ENCODE measurements at regions not wholly inside any gene's neighbourhood (a gene's known extent, or its start where the extent isn't known, plus 50 kb on each side); places are given as distances from the start of the nearest gene placed in this dataset.

GRCh38 chr11:109089144-109089543 lies 332.8 kb upstream of the C11orf87 start:
- no peak overlapping the region for H3K27ac ChIP-seq (ENCODE audit: poor library complexity, severe bottlenecking)
- no peaks in the 10 kb centered on the region for H3K9me3 ChIP-seq (ENCODE audit: severe bottlenecking)
- TF ChIP-seq CTCF (IDR thresholded peaks at IDR 0.05; ENCODE audit: poor library complexity, severe bottlenecking) = no peak
- no peak overlapping the region for H3K4me3 ChIP-seq (ENCODE audit: severe bottlenecking)
- H3K36me3 ChIP-seq (ENCODE audit: low read depth) = no peaks in the 10 kb centered on the region
- DNase-seq (ENCODE audit: low spot score) (no peak), ATAC-seq (ENCODE audit: low read depth) (no peak)
- no peaks in the 10 kb centered on the region for H3K4me1 ChIP-seq (ENCODE audit: insufficient read depth, poor library complexity, severe bottlenecking)
- no peaks in the 10 kb centered on the region for H3K27me3 ChIP-seq (ENCODE audit: insufficient read depth, poor library complexity, severe bottlenecking)

GRCh38 chr11:109093354-109093753 lies 328.6 kb upstream of the C11orf87 start:
- DNase-seq (ENCODE audit: low spot score) (no peak), ATAC-seq (ENCODE audit: low read depth) (no peak)
- Histone ChIP-seq H3K36me3 (ENCODE audit: low read depth) (no peaks in the 10 kb centered on the region), H3K9me3 (ENCODE audit: severe bottlenecking) (no peaks in the 10 kb centered on the region), H3K27me3 (ENCODE audit: insufficient read depth, poor library complexity, severe bottlenecking) (no peaks in the 10 kb centered on the region), H3K27ac (ENCODE audit: poor library complexity, severe bottlenecking) (no peak overlapping the region), H3K4me1 (ENCODE audit: insufficient read depth, poor library complexity, severe bottlenecking) (no peaks in the 10 kb centered on the region), H3K4me3 (ENCODE audit: severe bottlenecking) (no peak overlapping the region)
- TF ChIP-seq CTCF (IDR thresholded peaks at IDR 0.05; ENCODE audit: poor library complexity, severe bottlenecking) = no peak

GRCh38 chr11:109096266-109096665 lies 325.7 kb upstream of the C11orf87 start:
- ATAC-seq (ENCODE audit: low read depth) = no peak

GRCh38 chr11:109106151-109106906 lies 315.7 kb upstream of the C11orf87 start:
- Histone ChIP-seq H3K4me1 (ENCODE audit: insufficient read depth, poor library complexity, severe bottlenecking) (no peaks in the 10 kb centered on the region), H3K4me3 (ENCODE audit: severe bottlenecking) (no peak overlapping the region), H3K27me3 (ENCODE audit: insufficient read depth, poor library complexity, severe bottlenecking) (peaks cover 3% of the 10 kb centered on the region), H3K27ac (ENCODE audit: poor library complexity, severe bottlenecking) (no peak overlapping the region), H3K9me3 (ENCODE audit: severe bottlenecking) (no peaks in the 10 kb centered on the region), H3K36me3 (ENCODE audit: low read depth) (no peaks in the 10 kb centered on the region)
- DNase-seq (ENCODE audit: low spot score) = no peak
- ATAC-seq (ENCODE audit: low read depth) = no peak
- TF ChIP-seq CTCF (IDR thresholded peaks at IDR 0.05; ENCODE audit: poor library complexity, severe bottlenecking) = no peak

More at GRCh38 chr11:109096266-109096665, 325.7 kb upstream of the C11orf87 start:
- Histone ChIP-seq H3K9me3 (ENCODE audit: severe bottlenecking) (no peaks in the 10 kb centered on the region), H3K27ac (ENCODE audit: poor library complexity, severe bottlenecking) (no peak overlapping the region), H3K36me3 (ENCODE audit: low read depth) (no peaks in the 10 kb centered on the region), H3K4me3 (ENCODE audit: severe bottlenecking) (no peak overlapping the region), H3K27me3 (ENCODE audit: insufficient read depth, poor library complexity, severe bottlenecking) (no peaks in the 10 kb centered on the region), H3K4me1 (ENCODE audit: insufficient read depth, poor library complexity, severe bottlenecking) (no peaks in the 10 kb centered on the region)
- TF ChIP-seq CTCF (IDR thresholded peaks at IDR 0.05; ENCODE audit: poor library complexity, severe bottlenecking) = no peak
- no peak for DNase-seq (ENCODE audit: low spot score)

- Histone ChIP-seq H3K9me3 (ENCODE audit: severe bottlenecking) (no peaks in the 10 kb centered on the region), H3K27me3 (ENCODE audit: insufficient read depth, poor library complexity, severe bottlenecking) (peaks cover 3% of the 10 kb centered on the region), H3K36me3 (ENCODE audit: low read depth) (no peaks in the 10 kb centered on the region), H3K27ac (ENCODE audit: poor library complexity, severe bottlenecking) (no peak overlapping the region), H3K4me1 (ENCODE audit: insufficient read depth, poor library complexity, severe bottlenecking) (no peaks in the 10 kb centered on the region), H3K4me3 (ENCODE audit: severe bottlenecking) (no peak overlapping the region)
- no peak for TF ChIP-seq CTCF (IDR thresholded peaks at IDR 0.05; ENCODE audit: poor library complexity, severe bottlenecking)
- DNase-seq (ENCODE audit: low spot score) (no peak), ATAC-seq (ENCODE audit: low read depth) (no peak)
These were observed 312.8 kb upstream of the C11orf87 start for GRCh38 chr11:109109150-109109549.
